ENCODE measurements at regions not wholly inside any gene's neighbourhood (a gene's known extent, or its start where the extent isn't known, plus 50 kb on each side); places are given as distances from the start of the nearest gene placed in this dataset.

GRCh38 chr1:221611656-221612046 is 130.2 kb downstream of the DUSP10 start:
- H3K9me3 ChIP-seq (ENCODE audit: low read length): no peaks in the 10 kb centered on the region
- H3K4me3 ChIP-seq (ENCODE audit: low read length): no peak overlapping the region
- no peaks in the 10 kb centered on the region for H3K36me3 ChIP-seq (ENCODE audit: insufficient read depth, low read length)
- H3K9me2 ChIP-seq (ENCODE audit: insufficient read depth, low read length): no peaks in the 10 kb centered on the region
- H3K4me2 ChIP-seq (ENCODE audit: low read length): no peak overlapping the region
- H2AFZ ChIP-seq (ENCODE audit: low read depth, low read length): no peak overlapping the region
- no peaks in the 10 kb centered on the region for H3K79me2 ChIP-seq (replicated peaks; ENCODE audit: insufficient read depth, low read length)
- H3K27ac ChIP-seq (ENCODE audit: low read length): no peak overlapping the region
- H4K20me1 ChIP-seq (ENCODE audit: insufficient read depth): no peaks in the 10 kb centered on the region
- no peak overlapping the region for H3K9ac ChIP-seq (ENCODE audit: low read length)
- TF ChIP-seq EP300 (conservative IDR thresholded peaks at IDR 0.05; ENCODE audit: poor library complexity, severe bottlenecking) (no peak), POLR2AphosphoS5 (IDR thresholded peaks at IDR 0.05) (no peak), SMC3 (conservative IDR thresholded peaks at IDR 0.05; ENCODE audit: poor library complexity) (no peak)
- H3K27me3 ChIP-seq (ENCODE audit: insufficient read depth, low read depth, low read length): no peaks in the 10 kb centered on the region
- H3F3A ChIP-seq (ENCODE audit: insufficient read depth, low read length, poor library complexity, severe bottlenecking): no peaks in the 10 kb centered on the region

GRCh38 chr1:221612047-221612777 is 129.7 kb downstream of the DUSP10 start:
- no peak overlapping the region for H2AFZ ChIP-seq (ENCODE audit: low read depth, low read length)
- no peak overlapping the region for H3K9ac ChIP-seq (ENCODE audit: low read length)
- no peaks in the 10 kb centered on the region for H3K27me3 ChIP-seq (ENCODE audit: insufficient read depth, low read depth, low read length)
- no peaks in the 10 kb centered on the region for H3K79me2 ChIP-seq (replicated peaks; ENCODE audit: insufficient read depth, low read length)
- no peaks in the 10 kb centered on the region for H3F3A ChIP-seq (ENCODE audit: insufficient read depth, low read length, poor library complexity, severe bottlenecking)
- H3K4me2 ChIP-seq (ENCODE audit: low read length): no peak overlapping the region
- no peak overlapping the region for H3K27ac ChIP-seq (ENCODE audit: low read length)
- no peaks in the 10 kb centered on the region for H4K20me1 ChIP-seq (ENCODE audit: insufficient read depth)
- no peaks in the 10 kb centered on the region for H3K36me3 ChIP-seq (ENCODE audit: insufficient read depth, low read length)
- H3K4me3 ChIP-seq (ENCODE audit: low read length): no peak overlapping the region
- H3K9me3 ChIP-seq (ENCODE audit: low read length): no peaks in the 10 kb centered on the region
- no peaks in the 10 kb centered on the region for H3K9me2 ChIP-seq (ENCODE audit: insufficient read depth, low read length)
- TF ChIP-seq POLR2AphosphoS5 (IDR thresholded peaks at IDR 0.05) (no peak), MXI1 (conservative IDR thresholded peaks at IDR 0.05; ENCODE audit: poor library complexity, severe bottlenecking) (no peak), EZH2 (IDR thresholded peaks at IDR 0.05; ENCODE audit: borderline replicate concordance, insufficient read depth, low read length, poor library complexity, severe bottlenecking) (no peak), EP300 (conservative IDR thresholded peaks at IDR 0.05; ENCODE audit: poor library complexity, severe bottlenecking) (no peak), REST (IDR thresholded peaks at IDR 0.05; ENCODE audit: borderline replicate concordance) (no peak), SMC3 (conservative IDR thresholded peaks at IDR 0.05; ENCODE audit: poor library complexity) (no peak), RAD21 (conservative IDR thresholded peaks at IDR 0.05) (no peak), TAF1 (IDR thresholded peaks at IDR 0.05; ENCODE audit: low read depth) (no peak), CTCF (IDR thresholded peaks at IDR 0.05; ENCODE audit: poor library complexity, severe bottlenecking) (no peak)
